H9 (cell line): ENCODE measurements at regions not wholly inside any gene's neighbourhood (a gene's known extent, or its start where the extent isn't known, plus 50 kb on each side); places are given as distances from the start of the nearest gene placed in this dataset.

Experiments used
- DNase-seq: peaks from one replicate; pipeline ENCODE4 v3.0.0-alpha.2; 2017
- H2AFZ ChIP-seq: one replicate; pipeline ENCODE4 v1.6.1; 2013; ENCODE audit warnings: mild to moderate bottlenecking, low read length, control low read depth, moderate library complexity
- H2AK5ac ChIP-seq: 2 replicates; pipeline ENCODE4 v1.6.1; 2013; ENCODE audit warnings: low read length, control low read depth, mixed read lengths; ENCODE audit not compliant: insufficient read length
- H2BK120ac ChIP-seq: one replicate; pipeline ENCODE4 v1.6.1; 2013; ENCODE audit warnings: low read depth, mild to moderate bottlenecking, low read length, control low read depth, inconsistent platforms; ENCODE audit not compliant: poor library complexity, severe bottlenecking
- H2BK12ac ChIP-seq: 2 replicates; pipeline ENCODE4 v1.6.1; 2013; ENCODE audit warnings: low read length, control low read depth, mixed read lengths, low read depth; ENCODE audit not compliant: insufficient read length
- H2BK15ac ChIP-seq: 2 replicates; pipeline ENCODE4 v1.6.1; 2013; ENCODE audit warnings: low read depth, low read length, control low read depth
- H2BK20ac ChIP-seq: one replicate; pipeline ENCODE4 v1.6.1; 2013; ENCODE audit warnings: low read depth, mild to moderate bottlenecking, low read length, control low read depth, inconsistent platforms; ENCODE audit not compliant: poor library complexity, severe bottlenecking
- H2BK5ac ChIP-seq: 2 replicates; pipeline ENCODE4 v1.6.1; 2013; ENCODE audit warnings: low read length, control low read depth, mixed read lengths; ENCODE audit not compliant: insufficient read length
- H3K14ac ChIP-seq: 2 replicates; pipeline ENCODE4 v1.6.1; 2013; ENCODE audit warnings: low read length, control low read depth; ENCODE audit not compliant: insufficient read depth
- H3K18ac ChIP-seq: 2 replicates; pipeline ENCODE4 v1.6.1; 2013; ENCODE audit warnings: low read depth, mild to moderate bottlenecking, mixed read lengths, low read length, control low read depth; ENCODE audit not compliant: insufficient read length
- H3K23ac ChIP-seq: 2 replicates; pipeline ENCODE4 v1.6.1; 2013; ENCODE audit warnings: low read length, control low read depth, mixed read lengths, low read depth; ENCODE audit not compliant: insufficient read length
- H3K23me2 ChIP-seq: 2 replicates; pipeline ENCODE4 v1.6.1; 2013; ENCODE audit warnings: low read depth, mild to moderate bottlenecking, mixed read lengths, low read length, control low read depth; ENCODE audit not compliant: insufficient read length, poor library complexity, severe bottlenecking
- H3K27ac ChIP-seq: 2 replicates; pipeline ENCODE4 v1.5.1; 2013; ENCODE audit warnings: low read length, control low read depth, mixed read lengths, low read depth; ENCODE audit not compliant: insufficient read length
- H3K27me3 ChIP-seq: 2 replicates; pipeline ENCODE4 v1.6.1; 2013; ENCODE audit warnings: low read length, control low read depth, inconsistent platforms; ENCODE audit not compliant: insufficient read depth
- H3K4ac ChIP-seq: 2 replicates; pipeline ENCODE4 v1.6.1; 2013; ENCODE audit warnings: low read depth, mild to moderate bottlenecking, control low read depth, inconsistent platforms, low read length, moderate library complexity
- H3K4me1 ChIP-seq: 2 replicates; pipeline ENCODE4 v1.6.1; 2013; ENCODE audit warnings: low read length, control low read depth, inconsistent platforms; ENCODE audit not compliant: insufficient read depth
- H3K4me2 ChIP-seq: 2 replicates; pipeline ENCODE4 v1.6.1; 2013; ENCODE audit warnings: low read length, control low read depth, mixed read lengths; ENCODE audit not compliant: insufficient read length, insufficient read depth
- H3K56ac ChIP-seq: 2 replicates; pipeline ENCODE4 v1.6.1; 2013; ENCODE audit warnings: low read depth, mild to moderate bottlenecking, mixed read lengths, low read length, control low read depth; ENCODE audit not compliant: insufficient read length
- H3K79me1 ChIP-seq: 2 replicates; pipeline ENCODE4 v1.6.1; 2013; ENCODE audit warnings: low read depth, mild to moderate bottlenecking, moderate library complexity, low read length, control low read depth, inconsistent platforms; ENCODE audit not compliant: insufficient read depth, poor library complexity, severe bottlenecking
- H3K79me2 ChIP-seq: 2 replicates; pipeline ENCODE4 v1.6.1; 2013; ENCODE audit warnings: low read length, control low read depth, inconsistent platforms; ENCODE audit not compliant: insufficient read depth
- H3K9ac ChIP-seq: 2 replicates; pipeline ENCODE4 v1.6.1; 2013; ENCODE audit warnings: low read length, control low read depth, mixed read lengths; ENCODE audit not compliant: insufficient read length; ENCODE audit errors: extremely low read depth
- H3K9me3 ChIP-seq: one replicate; pipeline ENCODE4 v1.6.1; 2013; ENCODE audit warnings: low read depth, low read length, inconsistent platforms; ENCODE audit not compliant: control insufficient read depth
- H3T11ph ChIP-seq: one replicate; pipeline ENCODE4 v1.6.1; 2013; ENCODE audit warnings: mild to moderate bottlenecking, low read length, control low read depth, inconsistent platforms
- H4K20me1 ChIP-seq: one replicate; pipeline ENCODE4 v1.6.1; 2013; ENCODE audit not compliant: control insufficient read depth, insufficient read length, insufficient read depth
- H4K5ac ChIP-seq: 2 replicates; pipeline ENCODE4 v1.6.1; 2013; ENCODE audit warnings: low read depth, mild to moderate bottlenecking, mixed read lengths, low read length, control low read depth; ENCODE audit not compliant: insufficient read length
- H4K8ac ChIP-seq: replicated peaks from 2 replicates; pipeline ENCODE4 v1.6.1; 2013; ENCODE audit warnings: low read length, control low read depth, mixed read lengths, low read depth; ENCODE audit not compliant: insufficient read length
- H4K91ac ChIP-seq: 2 replicates; pipeline ENCODE4 v1.6.1; 2013; ENCODE audit warnings: low read depth, mild to moderate bottlenecking, moderate library complexity, mixed read lengths, low read length, control low read depth; ENCODE audit not compliant: insufficient read length
- H3K27ac Mint-ChIP-seq, 3 experiments: 2 replicates in 2 of 3; 3 replicates in 1 of 3; pipeline ENCODE4 v1.8.0; 2020 to 2021; ENCODE audit warnings: mixed read lengths in 3 of 3, mild to moderate bottlenecking in 1 of 3, moderate library complexity in 1 of 3
- H3K27me3 Mint-ChIP-seq: 2 replicates; pipeline ENCODE4 v1.8.0; 2021; ENCODE audit warnings: low read depth, mild to moderate bottlenecking, moderate library complexity, mixed read lengths
- H3K36me3 Mint-ChIP-seq, 3 experiments: 2 replicates in 2 of 3; 3 replicates in 1 of 3; pipeline ENCODE4 v1.8.0; 2020 to 2021; ENCODE audit warnings: low read depth in 3 of 3, mixed read lengths in 3 of 3; ENCODE audit not compliant: insufficient read depth in 1 of 3
- H3K4me1 Mint-ChIP-seq, 2 experiments: 2 replicates each; pipeline ENCODE4 v1.8.0; 2020; ENCODE audit warnings: mixed read lengths in 2 of 2
- H3K4me3 Mint-ChIP-seq, 2 experiments: 2 replicates in 1 of 2; 3 replicates in 1 of 2; pipeline ENCODE4 v1.8.0; 2020 to 2021; ENCODE audit warnings: mild to moderate bottlenecking in 2 of 2, mixed read lengths in 2 of 2, moderate library complexity in 1 of 2
- H3K9me3 Mint-ChIP-seq, 2 experiments: 2 replicates in 1 of 2; 3 replicates in 1 of 2; pipeline ENCODE4 v1.8.0; 2020; ENCODE audit warnings: mild to moderate bottlenecking in 2 of 2, mixed read lengths in 2 of 2, moderate library complexity in 1 of 2
- CTCF ChIP-seq: fragments of 200-600 bp; sonication (generic); conservative IDR thresholded peaks from 3 replicates; pipeline ENCODE4 v1.8.0; 2021; ENCODE audit warnings: antibody characterized with exemption, mild to moderate bottlenecking
- WGBS: extraction: QIAGEN DNeasy Blood & Tissue Kit; methylation state at CpG from one replicate; pipeline ENCODE4 v1.1.7; 2013; ENCODE audit warnings: missing lambda C conversion rate, low lambda C conversion rate, mixed read lengths; ENCODE audit not compliant: insufficient read length; ENCODE audit errors: extremely low coverage; 5-methylcytosine and 5-hydroxymethylcytosine counted together

GRCh38 chrX:853304-853703 lies 222.7 kb downstream of the SHOX start:
- no peak overlapping the region for H4K91ac ChIP-seq
- H3K23me2 ChIP-seq, result no peaks in the 10 kb centered on the region
- no peak overlapping the region for H2AFZ ChIP-seq
- TF ChIP-seq CTCF, result no peak
- no CpG with 5 or more reads among the region's 7 CpGs for WGBS
- H3K14ac ChIP-seq, result no peak overlapping the region
- H3K27me3 Mint-ChIP-seq, result peaks cover 9% of the 10 kb centered on the region
- no peak overlapping the region for H4K8ac ChIP-seq
- no peak overlapping the region for H3K4me3 Mint-ChIP-seq
- DNase-seq, result no peak
- H4K20me1 ChIP-seq, result no peaks in the 10 kb centered on the region
- no peak overlapping the region for H2BK12ac ChIP-seq
- no peak overlapping the region for H2BK20ac ChIP-seq
- no peaks in the 10 kb centered on the region for H3K36me3 Mint-ChIP-seq
- H3K56ac ChIP-seq, result no peak overlapping the region
- H2BK15ac ChIP-seq, result no peak overlapping the region
- H3K23ac ChIP-seq, result no peak overlapping the region
- no peak overlapping the region for H3K27ac ChIP-seq
- no peaks in the 10 kb centered on the region for H3K79me2 ChIP-seq
- no peak overlapping the region for H4K5ac ChIP-seq
- no peaks in the 10 kb centered on the region for H3K4me1 ChIP-seq
- no peaks in the 10 kb centered on the region for H3K9me3 ChIP-seq
- no peak overlapping the region for H3K27ac Mint-ChIP-seq
- H3K4me1 Mint-ChIP-seq, result peaks cover 23 to 32% of the 10 kb centered on the region in 2 experiments
- H2AK5ac ChIP-seq, result no peak overlapping the region
- H3K27me3 ChIP-seq, result no peaks in the 10 kb centered on the region
- H3K9ac ChIP-seq, result no peak overlapping the region
- H3K79me1 ChIP-seq, result no peaks in the 10 kb centered on the region
- no peak overlapping the region for H3K4me2 ChIP-seq
- no peak overlapping the region for H2BK120ac ChIP-seq
- no peak overlapping the region for H3K4ac ChIP-seq
- peaks cover 0 to 3% of the 10 kb centered on the region in 2 experiments; a peak in 2 of 5 replicates for H3K9me3 Mint-ChIP-seq
- H2BK5ac ChIP-seq, result no peak overlapping the region
- H3T11ph ChIP-seq, result no peak overlapping the region
- no peak overlapping the region for H3K18ac ChIP-seq
